Eye (tissue), 1 donor: ENCODE measurements at regions not wholly inside any gene's neighbourhood (a gene's known extent, or its start where the extent isn't known, plus 50 kb on each side); places are given as distances from the start of the nearest gene placed in this dataset.
"Not testable (repeated sequence)": the region's sequence is repeated elsewhere in the genome, so short reads cannot be mapped to it uniquely, and the experiment has no call there.

Experiments
- DNase-seq: peaks from one replicate; pipeline ENCODE4 v3.0.0-alpha.2; 2015

- DNase-seq, result no peak
Measured at GRCh38 chr10:44267007-44267406, 117.9 kb downstream of the CXCL12 start.

DNA sequence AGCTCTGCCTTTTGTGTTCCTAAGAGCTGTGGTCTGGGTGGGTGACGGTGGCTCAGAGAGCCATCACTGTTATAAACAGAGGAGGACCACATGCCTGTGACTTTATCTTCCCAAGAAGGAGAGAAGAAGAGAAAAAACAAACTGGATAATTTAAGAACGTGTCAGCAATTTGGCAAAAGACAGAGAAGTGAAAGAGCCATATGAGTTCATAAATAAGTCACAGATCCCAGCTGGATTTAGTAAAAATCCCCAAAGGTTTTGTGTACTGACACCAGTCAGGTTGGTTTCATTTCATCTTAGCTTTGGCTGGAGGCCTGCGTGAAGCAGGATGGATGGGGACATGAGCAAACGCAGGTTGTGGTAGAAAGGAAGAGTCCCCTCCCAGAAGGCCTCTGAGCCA is 120.7 kb downstream of the CXCL12 start:
- no peak for DNase-seq

DNA sequence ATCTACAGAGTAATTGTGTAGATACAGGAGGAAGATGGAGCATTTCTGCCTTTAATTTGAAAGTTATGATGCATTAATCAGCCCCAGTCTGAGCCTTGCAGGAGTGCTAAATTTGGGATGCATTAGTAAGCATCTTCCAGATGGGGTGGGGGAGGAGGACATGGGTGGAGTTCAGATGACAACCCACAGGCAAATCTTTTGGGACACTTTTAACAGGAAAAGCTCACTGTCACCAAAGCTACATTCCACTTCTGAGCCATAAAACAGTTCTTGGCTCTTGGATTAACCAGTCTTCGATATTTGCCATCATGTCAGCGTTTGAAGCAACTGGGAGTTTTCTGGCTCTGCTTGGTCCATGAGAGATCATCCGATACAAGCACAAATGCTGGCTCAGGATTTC is 121.1 kb downstream of the CXCL12 start:
- no peak for DNase-seq

- no peak for DNase-seq
Measured at GRCh38 chr10:44262551-44263251, 122.2 kb downstream of the CXCL12 start.

- no peak for DNase-seq
Measured at GRCh38 chr10:44261710-44262455, 123.0 kb downstream of the CXCL12 start.

- DNase-seq, result no peak
Measured at GRCh38 chr10:44261296-44261695, 123.6 kb downstream of the CXCL12 start.

DNA sequence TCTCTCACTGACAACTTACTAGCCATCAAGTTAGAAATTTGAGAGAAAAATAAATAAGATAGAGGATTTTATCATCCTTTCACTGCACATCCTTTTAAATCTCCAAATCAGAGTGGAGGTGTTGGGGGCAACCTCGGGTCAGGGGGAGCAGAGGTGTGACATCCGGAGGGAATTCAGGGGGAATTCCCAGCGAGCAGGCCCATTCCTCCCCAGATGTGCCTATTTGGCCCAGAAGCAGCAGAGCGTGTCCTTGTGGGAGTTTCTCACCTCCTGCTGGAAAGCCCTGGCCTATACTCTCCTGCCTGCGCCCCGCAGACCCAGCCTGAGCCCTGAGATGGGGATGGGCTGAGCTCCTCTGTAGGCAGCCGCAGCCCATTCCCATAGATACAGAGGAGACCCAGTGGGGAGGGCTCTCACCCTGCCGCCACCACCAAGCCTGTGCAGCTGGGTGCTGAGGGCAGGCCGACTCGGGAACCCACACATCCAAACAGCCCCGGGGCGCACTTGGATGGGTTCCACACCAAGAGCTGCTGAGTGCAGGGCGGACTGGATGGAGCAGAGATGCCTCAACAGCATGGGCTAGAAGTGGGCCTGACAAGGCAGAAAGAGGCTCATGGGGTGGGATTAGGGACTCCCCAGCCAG is 124.5 kb downstream of the CXCL12 start:
- no peak for DNase-seq

GRCh38 chr10:44259090-44259874 is 125.6 kb downstream of the CXCL12 start:
- DNase-seq, result no peak

DNA sequence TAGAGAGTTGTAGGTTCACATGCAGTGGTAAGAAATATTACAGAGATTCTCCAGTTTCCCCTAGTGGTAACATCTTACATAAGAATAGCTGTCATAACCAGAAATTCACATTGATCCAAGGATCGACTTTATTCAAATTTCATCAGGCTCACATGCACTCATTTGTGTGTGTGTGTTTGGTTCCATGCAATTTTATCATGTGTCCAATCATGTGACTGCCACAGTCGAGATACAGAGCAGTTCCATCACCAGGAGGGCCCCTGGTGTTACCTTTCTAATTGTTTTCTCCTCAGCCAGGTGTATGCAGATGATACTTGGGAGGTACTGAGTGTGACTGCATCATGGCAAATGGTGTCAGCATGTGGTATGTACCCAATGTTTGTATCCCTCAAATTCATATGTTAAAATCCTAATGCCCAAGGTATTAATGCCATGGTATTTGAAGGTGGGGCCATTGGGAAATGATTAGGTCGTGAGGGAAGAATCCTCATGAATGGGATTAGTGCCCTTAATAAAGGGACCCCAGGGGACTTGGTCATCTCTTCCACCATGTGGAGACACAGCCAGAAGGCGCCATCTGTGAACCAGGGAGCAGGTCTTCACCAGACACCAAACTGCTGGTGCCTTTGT is 126.3 kb downstream of the CXCL12 start:
- no peak for DNase-seq

DNA sequence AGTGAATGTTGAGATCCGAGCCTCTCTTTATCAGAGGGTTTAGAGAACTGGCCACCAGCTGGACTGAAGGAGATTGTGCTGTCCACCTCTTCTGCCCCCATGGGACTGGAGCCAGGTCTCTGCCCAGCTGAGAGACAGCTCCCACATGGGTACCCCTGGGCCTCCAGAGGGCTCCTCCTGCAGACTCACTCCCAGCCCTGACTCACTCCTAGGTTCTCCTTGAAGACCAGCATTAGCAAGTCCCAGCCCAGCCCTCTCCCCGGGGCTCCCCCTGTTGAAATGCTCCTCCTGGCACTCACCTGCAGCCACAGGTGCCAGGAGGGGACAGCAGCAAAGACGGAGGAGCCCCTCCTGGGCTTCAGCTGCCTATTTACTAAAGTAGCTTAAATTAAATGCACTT is 126.9 kb downstream of the CXCL12 start:
- no peak for DNase-seq

DNA sequence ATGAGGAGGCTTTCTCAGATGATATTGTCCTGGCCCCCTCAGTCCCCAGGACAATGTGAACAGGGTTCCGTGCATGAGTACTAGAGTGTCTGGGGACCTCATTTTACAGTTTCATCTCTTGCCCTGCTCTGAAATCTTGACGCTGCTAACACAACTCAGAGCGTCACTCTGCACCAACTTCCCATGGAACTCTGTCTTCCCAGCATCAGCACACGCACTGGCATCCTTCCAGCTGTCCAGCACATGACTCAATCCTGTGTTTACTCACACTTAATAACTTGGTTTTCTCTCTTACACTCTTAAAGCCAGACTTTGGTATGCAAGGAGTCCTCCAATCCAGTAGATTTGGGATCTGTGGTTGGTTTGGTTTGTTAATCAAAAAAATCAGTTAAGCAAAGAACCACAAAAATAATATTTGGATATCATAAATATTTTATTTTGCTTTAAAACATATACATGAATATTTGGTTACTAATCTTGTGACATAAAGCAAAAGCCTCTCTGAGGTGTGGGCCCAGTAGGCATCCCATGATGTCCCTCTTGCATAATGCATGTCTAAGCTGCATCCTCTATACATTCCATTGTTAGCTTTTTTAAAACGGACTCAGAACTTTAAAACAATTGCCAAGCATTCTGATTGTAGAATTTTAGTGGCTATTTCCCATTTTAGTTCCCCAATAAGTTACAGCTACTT is 131.0 kb downstream of the CXCL12 start:
- DNase-seq, result peak; percentile 62

DNA sequence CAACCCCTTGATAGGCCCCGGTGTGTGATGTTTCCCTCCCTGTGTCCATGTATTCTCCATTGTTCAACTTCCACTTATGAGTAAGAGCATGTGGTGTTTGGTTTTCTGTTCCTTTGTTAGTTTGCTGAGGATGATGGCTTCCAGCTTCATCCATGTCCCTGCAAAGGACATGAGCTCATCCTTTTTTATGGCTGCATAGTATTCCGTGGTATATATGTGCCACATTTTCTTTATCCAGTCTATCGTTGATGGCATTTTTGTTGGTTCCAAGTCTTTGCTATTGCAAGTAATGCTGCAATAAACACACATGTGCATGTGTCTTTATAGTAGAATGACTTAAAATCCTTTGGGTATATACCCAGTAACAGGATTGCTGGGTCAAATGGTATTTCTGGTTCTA is 132.3 kb downstream of the CXCL12 start:
- not testable (repeated sequence) for DNase-seq

DNA sequence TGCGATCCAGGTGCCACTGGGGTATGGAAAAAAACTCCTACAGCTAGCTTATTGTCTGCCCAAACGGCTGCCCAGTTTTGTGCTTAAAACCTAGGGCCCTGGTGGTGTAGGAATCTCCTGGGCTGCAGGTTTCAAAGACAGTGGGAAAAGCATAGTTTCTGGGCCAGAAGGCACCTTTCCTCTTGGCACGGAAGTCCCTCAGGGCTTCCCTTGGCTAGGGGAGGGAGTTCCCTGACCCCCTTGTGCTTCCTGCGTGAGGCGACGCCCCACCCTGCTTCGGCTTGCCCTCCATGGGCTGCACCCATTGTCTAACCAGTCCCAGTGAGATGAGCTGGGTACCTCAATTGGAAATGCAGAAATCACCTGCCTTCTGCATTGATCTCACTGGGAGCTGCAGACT is 135.0 kb downstream of the CXCL12 start:
- DNase-seq, result not testable (repeated sequence)

- DNase-seq, result no peak
Measured at GRCh38 chr10:44249490-44249889, 135.4 kb downstream of the CXCL12 start.

DNA sequence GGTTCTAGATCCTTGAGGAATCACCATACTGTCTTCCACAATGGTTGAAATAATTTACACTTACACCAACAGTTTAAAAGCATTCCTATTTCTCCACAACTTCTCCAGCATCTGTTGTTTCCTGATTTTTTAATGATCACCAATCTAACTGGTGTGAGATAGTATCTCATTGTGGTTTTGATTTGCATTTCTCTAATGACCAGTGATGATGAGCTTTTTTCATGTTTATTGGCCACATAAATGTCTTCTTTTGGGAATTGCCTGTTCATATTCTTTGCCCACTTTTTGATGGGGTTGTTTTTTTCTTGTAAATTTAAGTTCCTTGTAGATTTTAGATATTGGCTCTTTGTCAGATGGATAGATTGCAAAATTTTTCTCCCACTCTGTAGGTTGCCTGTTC is 138.2 kb downstream of the CXCL12 start:
- not testable (repeated sequence) for DNase-seq

GRCh38 chr10:44246287-44246686 is 138.6 kb downstream of the CXCL12 start:
- not testable (repeated sequence) for DNase-seq

- DNase-seq, result no peak
Measured at GRCh38 chr10:44245601-44245938, 139.3 kb downstream of the CXCL12 start.

DNA sequence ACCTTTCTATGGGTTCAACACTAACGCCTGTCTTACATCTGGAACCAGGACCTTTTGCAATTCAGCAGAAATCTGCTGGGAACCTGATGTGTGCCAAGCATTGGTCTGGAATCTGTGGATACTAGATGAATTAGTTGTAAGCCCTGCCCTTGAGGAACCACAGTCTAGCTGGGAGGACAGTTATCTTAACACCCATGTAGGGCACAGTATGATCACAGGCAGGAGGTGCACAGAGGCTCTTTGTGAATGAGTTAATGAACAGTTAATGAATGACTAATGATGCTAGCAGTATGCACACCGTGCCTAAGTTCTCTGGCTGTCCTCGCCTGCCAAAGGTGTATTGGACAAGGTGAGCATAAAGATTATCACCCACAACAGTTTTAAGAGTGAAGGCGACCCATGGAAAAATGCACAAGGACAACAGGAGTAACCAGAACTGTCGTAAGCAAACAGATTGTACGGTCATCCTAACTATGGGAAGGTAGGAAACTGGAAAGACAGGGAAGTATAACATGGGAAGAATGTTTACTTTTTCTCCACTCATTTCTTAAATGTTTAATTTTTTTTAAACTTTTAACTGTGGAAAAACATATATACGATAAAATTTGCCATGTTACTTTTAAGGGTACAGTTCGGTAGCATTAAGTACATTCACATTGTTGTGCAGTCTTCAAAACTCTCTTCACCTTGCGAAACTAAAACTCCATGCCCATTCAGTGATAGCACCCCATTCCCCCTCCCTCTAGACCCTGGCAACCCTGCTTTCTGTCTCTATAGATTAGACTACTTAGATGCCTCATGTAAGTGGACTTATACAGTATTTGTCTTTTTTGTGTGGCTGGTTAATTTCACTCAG is 139.9 kb downstream of the CXCL12 start:
- DNase-seq, result no peak

DNA sequence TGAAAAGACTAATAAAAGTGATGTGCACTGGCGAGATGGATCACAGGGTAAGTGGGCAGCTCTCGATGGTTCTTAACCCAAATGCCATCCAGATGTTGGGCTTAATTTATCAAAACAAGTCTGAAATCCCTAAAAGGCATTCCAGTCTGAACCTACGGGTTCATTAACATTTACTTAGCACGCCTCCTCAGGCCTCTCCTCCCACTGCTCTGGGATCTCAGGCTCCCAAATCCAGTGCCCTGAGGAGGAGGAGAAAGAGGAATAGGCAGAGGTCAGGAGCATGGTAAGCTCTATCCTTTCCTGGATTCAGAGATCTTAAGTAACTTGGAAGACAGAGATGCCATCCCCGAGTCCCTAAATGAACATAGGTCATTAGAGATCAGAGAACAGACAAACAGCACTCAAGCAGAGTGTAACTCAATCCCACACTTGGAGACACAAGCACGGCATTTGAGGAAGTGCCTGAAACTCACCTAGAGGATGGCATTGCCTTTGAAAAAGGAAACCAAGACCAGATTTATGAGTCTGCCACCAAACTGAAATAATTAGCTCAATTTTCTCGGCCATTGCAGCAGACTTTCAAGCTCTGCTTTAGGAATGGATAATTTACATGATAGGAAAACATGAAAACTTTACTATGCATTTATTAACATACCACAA is 140.9 kb downstream of the CXCL12 start:
- DNase-seq, result no peak

DNA sequence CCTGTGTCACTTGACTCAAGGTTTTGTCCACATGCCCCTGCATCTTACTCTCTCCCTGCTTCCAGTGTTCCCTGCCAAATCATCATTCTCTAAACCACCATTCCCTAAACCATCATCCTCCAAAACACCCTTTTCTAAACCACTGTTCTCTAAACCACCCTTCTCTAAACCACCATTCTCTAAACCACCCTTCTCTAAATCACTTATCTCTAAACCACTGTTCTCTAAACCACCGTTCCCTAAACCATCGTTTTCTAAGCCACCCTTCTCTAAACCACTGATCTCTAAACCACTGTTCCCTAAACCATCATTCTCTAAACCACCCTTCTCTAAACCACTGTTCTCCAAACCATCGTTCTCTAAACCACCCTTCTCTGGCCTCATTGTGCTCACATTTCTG is 142.1 kb downstream of the CXCL12 start:
- DNase-seq, result no peak

- DNase-seq, result no peak
Measured at GRCh38 chr10:44242091-44242490, 142.8 kb downstream of the CXCL12 start.
